ENCODE measurements at regions not wholly inside any gene's neighbourhood (a gene's known extent, or its start where the extent isn't known, plus 50 kb on each side); places are given as distances from the start of the nearest gene placed in this dataset.
"Not testable (repeated sequence)": the region's sequence is repeated elsewhere in the genome, so short reads cannot be mapped to it uniquely, and the experiment has no call there.

DNA sequence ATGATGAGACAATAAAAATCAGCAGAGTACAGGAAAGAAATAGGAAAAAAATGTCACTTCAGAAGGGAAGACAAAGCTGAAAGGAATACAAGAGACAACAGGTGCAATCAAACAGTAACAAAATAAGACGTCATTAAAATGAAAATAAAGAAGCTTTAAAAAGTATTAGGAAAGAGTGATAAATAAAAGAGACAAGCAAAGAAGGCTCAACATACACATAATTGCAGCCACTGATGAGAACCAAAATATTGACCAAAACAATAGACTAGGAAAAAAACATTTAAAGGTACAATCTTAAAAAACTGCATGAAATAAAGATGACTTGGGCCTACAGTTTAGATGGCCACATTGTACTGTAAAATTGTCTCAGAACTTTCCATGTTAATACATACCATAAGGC lies 160.5 kb upstream of the MINDY3 start:
- Mint-ChIP-seq H3K4me1 (ENCODE audit: low read depth) (no peaks in the 10 kb centered on the region), H3K27ac (no peak overlapping the region), H3K9me3 (peaks cover 16% of the 10 kb centered on the region), H3K27me3 (ENCODE audit: low read depth) (no peaks in the 10 kb centered on the region), H3K4me3 (no peak overlapping the region), H3K36me3 (ENCODE audit: low read depth) (no peaks in the 10 kb centered on the region)
- no peak for DNase-seq (ENCODE audit: low spot score)

DNA sequence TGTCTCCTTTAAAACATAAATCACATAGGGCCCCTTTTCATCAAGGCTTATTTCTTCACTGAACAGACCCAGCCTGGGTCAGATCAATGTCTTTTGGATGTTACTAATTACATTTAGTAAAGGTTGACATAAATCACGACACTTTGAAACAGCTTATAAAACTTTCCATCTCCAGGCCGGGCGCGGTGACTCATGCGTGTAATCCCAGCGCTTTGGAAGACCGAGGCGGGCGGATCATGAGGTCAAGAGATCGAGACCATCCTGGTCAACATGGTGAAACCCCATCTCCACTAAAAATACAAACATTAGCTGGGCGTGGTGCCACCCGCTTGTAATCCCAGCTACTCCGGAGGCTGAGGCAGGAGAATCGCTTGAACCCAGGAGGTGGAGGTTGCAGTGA lies 166.5 kb upstream of the MINDY3 start:
- H3K9me3 Mint-ChIP-seq; H3K4me1 Mint-ChIP-seq (ENCODE audit: low read depth); H3K27me3 Mint-ChIP-seq (ENCODE audit: low read depth); H3K27ac Mint-ChIP-seq; H3K4me3 Mint-ChIP-seq; H3K36me3 Mint-ChIP-seq (ENCODE audit: low read depth); DNase-seq (ENCODE audit: low spot score): not testable (repeated sequence)

DNA sequence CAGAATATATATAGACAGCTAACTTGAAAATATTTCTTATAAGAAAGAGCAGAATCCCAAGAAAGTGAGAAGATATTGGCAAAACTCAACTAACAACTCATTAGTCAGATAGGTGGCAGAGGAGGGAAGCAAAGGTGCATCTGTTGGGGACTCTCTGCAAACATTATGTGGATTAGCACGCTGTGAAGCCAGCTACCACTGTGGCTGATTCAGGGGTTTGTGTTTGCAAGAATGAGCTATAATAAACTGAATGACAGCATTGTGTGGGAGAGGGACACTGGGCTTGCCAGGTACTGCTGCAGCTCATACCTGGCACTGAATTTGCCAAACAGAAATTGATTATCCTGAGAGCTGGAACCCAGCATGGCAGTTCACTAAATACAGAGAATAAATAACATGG lies 170.3 kb upstream of the MINDY3 start:
- Mint-ChIP-seq H3K27ac (no peak overlapping the region), H3K27me3 (ENCODE audit: low read depth) (no peaks in the 10 kb centered on the region), H3K9me3 (peaks cover 16% of the 10 kb centered on the region), H3K4me3 (no peak overlapping the region), H3K36me3 (ENCODE audit: low read depth) (no peaks in the 10 kb centered on the region), H3K4me1 (ENCODE audit: low read depth) (no peaks in the 10 kb centered on the region)
- DNase-seq (ENCODE audit: low spot score): no peak

- H3K9me3 Mint-ChIP-seq: no peaks in the 10 kb centered on the region
- H3K4me1 Mint-ChIP-seq (ENCODE audit: low read depth): no peaks in the 10 kb centered on the region
- H3K27me3 Mint-ChIP-seq (ENCODE audit: low read depth): no peaks in the 10 kb centered on the region
- DNase-seq (ENCODE audit: low spot score): no peak
- no peak overlapping the region for H3K27ac Mint-ChIP-seq
- no peak overlapping the region for H3K4me3 Mint-ChIP-seq
- no peaks in the 10 kb centered on the region for H3K36me3 Mint-ChIP-seq (ENCODE audit: low read depth)
Measured at GRCh38 chr10:16049050-16049449, 188.7 kb upstream of the MINDY3 start.

DNA sequence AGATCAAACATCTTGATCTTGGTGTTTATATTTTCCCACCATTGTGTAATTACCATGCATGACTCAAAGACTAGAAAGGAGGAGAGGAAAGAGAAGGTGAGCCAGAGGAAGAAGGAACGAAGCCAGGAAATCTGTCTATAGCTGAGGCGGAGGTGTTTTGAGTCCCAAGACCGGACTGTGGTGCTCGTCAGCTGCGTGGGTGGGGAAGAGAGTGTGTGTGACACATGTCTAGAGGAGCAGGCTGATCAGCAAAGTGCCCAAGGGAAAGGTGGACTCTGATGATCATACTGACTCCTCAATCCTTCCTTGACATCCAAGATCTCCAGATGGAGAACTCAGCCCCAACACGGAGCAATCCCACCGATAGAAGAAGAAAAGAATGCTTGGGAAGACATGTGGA lies 189.5 kb upstream of the MINDY3 start:
- DNase-seq (ENCODE audit: low spot score): no peak
- H3K36me3 Mint-ChIP-seq (ENCODE audit: low read depth): no peaks in the 10 kb centered on the region
- no peaks in the 10 kb centered on the region for H3K27me3 Mint-ChIP-seq (ENCODE audit: low read depth)
- no peak overlapping the region for H3K27ac Mint-ChIP-seq
- no peaks in the 10 kb centered on the region for H3K9me3 Mint-ChIP-seq
- H3K4me1 Mint-ChIP-seq (ENCODE audit: low read depth): no peaks in the 10 kb centered on the region
- no peak overlapping the region for H3K4me3 Mint-ChIP-seq

DNA sequence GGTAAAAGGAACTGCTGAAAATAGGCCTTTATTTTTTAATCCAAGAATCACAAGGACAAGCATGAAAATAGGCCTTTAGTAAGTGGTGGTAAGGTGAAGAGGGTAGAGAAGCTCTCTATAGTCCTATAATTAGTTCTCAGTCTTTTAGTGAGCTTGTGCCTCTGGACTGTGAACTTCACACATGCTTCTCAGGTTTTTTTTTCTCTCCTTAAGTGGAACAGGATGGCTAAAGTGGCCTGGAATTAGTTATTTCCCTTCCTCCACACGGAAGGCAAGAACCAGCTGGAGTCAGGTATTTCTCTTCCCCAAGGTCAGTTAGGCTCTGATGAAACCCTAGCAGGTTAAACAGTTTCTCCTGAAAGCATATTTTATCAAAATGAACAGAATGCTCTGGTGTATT lies 203.0 kb upstream of the MINDY3 start:
- Mint-ChIP-seq H3K27ac (no peak overlapping the region), H3K4me3 (no peak overlapping the region), H3K4me1 (ENCODE audit: low read depth) (no peaks in the 10 kb centered on the region), H3K27me3 (ENCODE audit: low read depth) (no peaks in the 10 kb centered on the region), H3K9me3 (peaks cover 8% of the 10 kb centered on the region), H3K36me3 (ENCODE audit: low read depth) (no peaks in the 10 kb centered on the region)
- no peak for DNase-seq (ENCODE audit: low spot score)

GRCh38 chr10:16083551-16083950 lies 223.2 kb upstream of the MINDY3 start:
- H3K9me3 Mint-ChIP-seq: peaks cover 14% of the 10 kb centered on the region
- H3K27me3 Mint-ChIP-seq (ENCODE audit: low read depth); H3K4me1 Mint-ChIP-seq (ENCODE audit: low read depth); H3K27ac Mint-ChIP-seq; H3K4me3 Mint-ChIP-seq; H3K36me3 Mint-ChIP-seq (ENCODE audit: low read depth); DNase-seq (ENCODE audit: low spot score): not testable (repeated sequence)

GRCh38 chr10:16105082-16105481 lies 244.8 kb upstream of the MINDY3 start:
- no peak overlapping the region for H3K27ac Mint-ChIP-seq
- H3K27me3 Mint-ChIP-seq (ENCODE audit: low read depth): no peaks in the 10 kb centered on the region
- no peaks in the 10 kb centered on the region for H3K9me3 Mint-ChIP-seq
- H3K4me3 Mint-ChIP-seq: no peak overlapping the region
- no peak for DNase-seq (ENCODE audit: low spot score)
- H3K36me3 Mint-ChIP-seq (ENCODE audit: low read depth): no peaks in the 10 kb centered on the region
- H3K4me1 Mint-ChIP-seq (ENCODE audit: low read depth): no peaks in the 10 kb centered on the region

GRCh38 chr10:16116404-16117304 lies 256.3 kb upstream of the MINDY3 start:
- no peaks in the 10 kb centered on the region for H3K4me1 Mint-ChIP-seq (ENCODE audit: low read depth)
- no peaks in the 10 kb centered on the region for H3K36me3 Mint-ChIP-seq (ENCODE audit: low read depth)
- no peak overlapping the region for H3K4me3 Mint-ChIP-seq
- H3K27ac Mint-ChIP-seq: no peak overlapping the region
- DNase-seq (ENCODE audit: low spot score): no peak
- H3K27me3 Mint-ChIP-seq (ENCODE audit: low read depth): no peaks in the 10 kb centered on the region
- no peaks in the 10 kb centered on the region for H3K9me3 Mint-ChIP-seq

DNA sequence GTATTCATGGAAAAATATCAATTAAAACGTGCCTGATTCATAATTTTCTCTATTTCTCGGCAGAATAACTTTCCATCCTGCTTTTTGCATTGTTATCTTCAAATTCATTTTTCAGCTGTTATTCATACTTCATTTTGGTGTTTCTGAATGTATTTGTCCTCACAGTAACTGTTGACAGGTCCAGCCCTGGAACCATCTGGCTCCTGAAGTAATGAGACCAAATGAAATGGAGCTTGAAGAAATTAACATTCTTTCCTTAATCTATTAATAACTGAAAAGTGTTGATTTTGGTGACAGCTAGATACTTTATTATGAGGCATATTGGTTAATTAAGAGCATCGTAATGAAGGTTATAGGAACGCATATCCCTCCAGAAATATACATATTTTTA lies 257.0 kb upstream of the MINDY3 start:
- no peak for DNase-seq (ENCODE audit: low spot score)
- no peak overlapping the region for H3K27ac Mint-ChIP-seq
- H3K4me3 Mint-ChIP-seq: no peak overlapping the region
- no peaks in the 10 kb centered on the region for H3K36me3 Mint-ChIP-seq (ENCODE audit: low read depth)
- no peaks in the 10 kb centered on the region for H3K9me3 Mint-ChIP-seq
- no peaks in the 10 kb centered on the region for H3K4me1 Mint-ChIP-seq (ENCODE audit: low read depth)
- H3K27me3 Mint-ChIP-seq (ENCODE audit: low read depth): no peaks in the 10 kb centered on the region

DNA sequence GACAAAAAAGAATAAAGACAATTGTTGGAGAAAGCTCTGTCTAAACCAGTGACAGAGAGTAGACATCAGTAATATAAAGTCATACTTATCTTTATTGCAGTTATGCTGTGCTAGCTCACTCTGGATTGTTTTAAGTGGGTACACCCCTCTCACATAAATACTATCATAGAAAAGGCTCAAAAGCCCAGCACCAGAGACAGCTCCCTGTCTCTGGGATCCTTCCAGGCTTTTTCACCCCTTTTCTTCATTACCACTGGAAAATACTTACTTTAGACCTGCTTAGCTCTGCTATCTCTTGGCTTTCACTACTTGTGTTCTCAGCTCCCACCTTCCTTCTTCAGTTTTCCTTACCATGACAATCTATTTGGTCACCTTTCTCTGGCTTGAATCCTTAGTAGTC lies 259.1 kb upstream of the MINDY3 start:
- H3K9me3 Mint-ChIP-seq: no peaks in the 10 kb centered on the region
- no peaks in the 10 kb centered on the region for H3K36me3 Mint-ChIP-seq (ENCODE audit: low read depth)
- no peak overlapping the region for H3K4me3 Mint-ChIP-seq
- no peaks in the 10 kb centered on the region for H3K27me3 Mint-ChIP-seq (ENCODE audit: low read depth)
- no peak for DNase-seq (ENCODE audit: low spot score)
- H3K4me1 Mint-ChIP-seq (ENCODE audit: low read depth): no peaks in the 10 kb centered on the region
- H3K27ac Mint-ChIP-seq: no peak overlapping the region

GRCh38 chr10:16120563-16120962 lies 260.3 kb upstream of the MINDY3 start:
- H3K4me3 Mint-ChIP-seq: no peak overlapping the region
- H3K36me3 Mint-ChIP-seq (ENCODE audit: low read depth): no peaks in the 10 kb centered on the region
- no peaks in the 10 kb centered on the region for H3K9me3 Mint-ChIP-seq
- no peak overlapping the region for H3K27ac Mint-ChIP-seq
- no peak for DNase-seq (ENCODE audit: low spot score)
- H3K4me1 Mint-ChIP-seq (ENCODE audit: low read depth): no peaks in the 10 kb centered on the region
- no peaks in the 10 kb centered on the region for H3K27me3 Mint-ChIP-seq (ENCODE audit: low read depth)

- DNase-seq (ENCODE audit: low spot score): no peak
- H3K4me3 Mint-ChIP-seq: no peak overlapping the region
- peaks cover 4% of the 10 kb centered on the region for H3K9me3 Mint-ChIP-seq
- no peaks in the 10 kb centered on the region for H3K27me3 Mint-ChIP-seq (ENCODE audit: low read depth)
- no peaks in the 10 kb centered on the region for H3K4me1 Mint-ChIP-seq (ENCODE audit: low read depth)
- H3K27ac Mint-ChIP-seq: no peak overlapping the region
- H3K36me3 Mint-ChIP-seq (ENCODE audit: low read depth): no peaks in the 10 kb centered on the region
Measured at GRCh38 chr10:16141499-16141898, 281.2 kb upstream of the MINDY3 start.

DNA sequence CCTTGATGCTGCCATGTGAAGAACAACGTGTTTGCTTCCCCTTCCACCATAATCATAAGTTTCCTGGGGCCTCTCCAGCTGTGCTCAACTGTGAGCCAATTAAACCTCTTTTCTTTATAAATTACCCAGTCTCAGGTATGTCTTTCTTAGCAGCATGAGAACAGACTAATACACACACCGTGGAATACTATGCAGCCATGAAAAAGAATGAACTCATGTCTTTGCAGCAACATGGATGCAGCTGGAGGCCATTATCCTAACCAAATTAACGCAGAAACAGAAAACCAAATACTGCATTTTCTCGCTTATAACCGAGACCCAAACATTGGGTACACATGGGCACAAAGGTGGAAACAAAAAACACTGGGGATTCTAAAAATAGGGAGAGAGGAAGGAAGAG lies 286.7 kb upstream of the MINDY3 start:
- Mint-ChIP-seq H3K4me1 (ENCODE audit: low read depth) (no peaks in the 10 kb centered on the region), H3K27me3 (ENCODE audit: low read depth) (no peaks in the 10 kb centered on the region), H3K27ac (no peak overlapping the region), H3K9me3 (peaks cover 27% of the 10 kb centered on the region), H3K36me3 (ENCODE audit: low read depth) (no peaks in the 10 kb centered on the region), H3K4me3 (no peak overlapping the region)
- no peak for DNase-seq (ENCODE audit: low spot score)

DNA sequence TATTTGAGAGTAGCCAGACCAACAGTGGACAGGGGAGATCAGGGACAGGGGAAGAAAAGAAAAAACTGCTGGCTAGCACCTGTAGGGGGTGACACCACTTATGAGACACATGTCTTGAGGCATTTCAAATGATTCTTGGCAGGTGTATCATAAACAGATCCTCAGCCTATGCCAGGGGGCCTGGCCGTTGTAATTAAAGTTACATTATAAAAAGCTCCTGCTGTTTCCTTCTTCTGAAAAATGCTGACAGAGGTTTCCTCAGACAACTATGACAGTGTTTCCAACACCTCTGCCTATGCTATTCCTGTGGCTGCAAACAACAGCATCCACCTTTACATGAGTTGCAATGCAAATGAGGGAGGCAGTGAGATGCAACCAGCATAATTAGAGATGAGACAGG lies 281.0 kb upstream of the PTER start:
- Mint-ChIP-seq H3K4me3 (no peak overlapping the region), H3K36me3 (ENCODE audit: low read depth) (no peaks in the 10 kb centered on the region)

More for the DNA sequence above, 281.0 kb upstream of the PTER start:
- Mint-ChIP-seq H3K9me3 (peaks cover 3% of the 10 kb centered on the region), H3K27ac (no peak overlapping the region), H3K27me3 (ENCODE audit: low read depth) (no peaks in the 10 kb centered on the region), H3K4me1 (ENCODE audit: low read depth) (no peaks in the 10 kb centered on the region)
- no peak for DNase-seq (ENCODE audit: low spot score)

Measured in T-helper 2 cell treated with Interferon-gamma antibody and Interleukin-4, amounts not matched to agents 5 μg/mL and 100 μg/mL, for 36 hours (primary cell).